ENCODE measurements at regions not wholly inside any gene's neighbourhood (a gene's known extent, or its start where the extent isn't known, plus 50 kb on each side); places are given as distances from the start of the nearest gene placed in this dataset.
"Not testable (repeated sequence)": the region's sequence is repeated elsewhere in the genome, so short reads cannot be mapped to it uniquely, and the experiment has no call there.

- no peak for DNase-seq (ENCODE audit: extremely low spot score)
- no peak for TF ChIP-seq SUZ12 (IDR thresholded peaks at IDR 0.05)
- ChIA-PET POLR2A (interaction anchor here (1.1 kb wide), 1 partner anchor 8 kb away, joined by 3 read pairs; no protein-coding TSS in a partner anchor), CTCF (no interaction called here)
Observed at GRCh38 chr1:29388170-29388569, 151.8 kb downstream of the PTPRU start.

- TF ChIP-seq FOXA1 (IDR thresholded peaks at IDR 0.05) (no peak), FOXM1 (IDR thresholded peaks at IDR 0.05; ENCODE audit: borderline replicate concordance) (no peak), ZNF384 (IDR thresholded peaks at IDR 0.05) (no peak), FOXK2 (IDR thresholded peaks at IDR 0.05) (no peak), SP1 (IDR thresholded peaks at IDR 0.05) (no peak), SUZ12 (IDR thresholded peaks at IDR 0.05) (no peak)
- ChIA-PET POLR2A (interaction anchor here (1.1 kb wide), 1 partner anchor 9 kb away, joined by 3 read pairs; no protein-coding TSS in a partner anchor), CTCF (no interaction called here)
- no peak for DNase-seq (ENCODE audit: extremely low spot score)
Observed at GRCh38 chr1:29387210-29387609, 150.9 kb downstream of the PTPRU start.

- CTCF ChIA-PET; DNase-seq (ENCODE audit: extremely low spot score); POLR2A ChIA-PET: not testable (repeated sequence)
Observed at GRCh38 chr1:29386453-29386852, 150.1 kb downstream of the PTPRU start.

- CTCF ChIA-PET = no interaction called here
- TF ChIP-seq ZNF384 (IDR thresholded peaks at IDR 0.05) (no peak), FOXA1 (IDR thresholded peaks at IDR 0.05) (no peak), CTBP1 (IDR thresholded peaks at IDR 0.05; ENCODE audit: borderline replicate concordance) (no peak), ARNT (IDR thresholded peaks at IDR 0.05) (no peak), HDGF (IDR thresholded peaks at IDR 0.05; ENCODE audit: borderline replicate concordance) (no peak), BHLHE40 (IDR thresholded peaks at IDR 0.05; ENCODE audit: borderline replicate concordance) (no peak), TARDBP (IDR thresholded peaks at IDR 0.05) (no peak), NFRKB (IDR thresholded peaks at IDR 0.05) (no peak), FOXK2 (IDR thresholded peaks at IDR 0.05) (no peak), FOXM1 (IDR thresholded peaks at IDR 0.05; ENCODE audit: borderline replicate concordance) (no peak), LEF1 (IDR thresholded peaks at IDR 0.05; ENCODE audit: borderline replicate concordance) (no peak), SP1 (IDR thresholded peaks at IDR 0.05) (no peak), ELF4 (IDR thresholded peaks at IDR 0.05) (no peak), PKNOX1 (IDR thresholded peaks at IDR 0.05) (no peak), L3MBTL2 (conservative IDR thresholded peaks at IDR 0.05) (no peak), SUZ12 (IDR thresholded peaks at IDR 0.05) (no peak)
- POLR2A ChIA-PET = no interaction called here
- DNase-seq (ENCODE audit: extremely low spot score) = no peak
Observed at GRCh38 chr1:29385966-29386365, 149.6 kb downstream of the PTPRU start.

- CTCF ChIA-PET = interaction anchor here (1.0 kb wide), 1 partner anchor 11 kb away, joined by 4 read pairs; no protein-coding TSS in a partner anchor
- no peak for DNase-seq (ENCODE audit: extremely low spot score)
- POLR2A ChIA-PET = no interaction called here
Observed at GRCh38 chr1:29384496-29385015, 148.2 kb downstream of the PTPRU start.

GRCh38 chr1:29383746-29384371 lies 147.5 kb downstream of the PTPRU start:
- CTCF ChIA-PET = no interaction called here
- TF ChIP-seq FOXM1 (IDR thresholded peaks at IDR 0.05; ENCODE audit: borderline replicate concordance) = no peak
- TF ChIP-seq LEF1 (IDR thresholded peaks at IDR 0.05; ENCODE audit: borderline replicate concordance) = no peak
- TF ChIP-seq FOXK2 (IDR thresholded peaks at IDR 0.05) = no peak
- no peak for TF ChIP-seq NFRKB (IDR thresholded peaks at IDR 0.05)
- TF ChIP-seq SUZ12 (IDR thresholded peaks at IDR 0.05) = no peak
- no peak for TF ChIP-seq HDGF (IDR thresholded peaks at IDR 0.05; ENCODE audit: borderline replicate concordance)
- TF ChIP-seq PKNOX1 (IDR thresholded peaks at IDR 0.05) = no peak
- TF ChIP-seq TARDBP (IDR thresholded peaks at IDR 0.05) = no peak
- TF ChIP-seq ELF4 (IDR thresholded peaks at IDR 0.05) = no peak
- TF ChIP-seq ARNT (IDR thresholded peaks at IDR 0.05) = no peak
- no peak for TF ChIP-seq FOXA1 (IDR thresholded peaks at IDR 0.05)
- no peak for TF ChIP-seq CTBP1 (IDR thresholded peaks at IDR 0.05; ENCODE audit: borderline replicate concordance)
- DNase-seq (ENCODE audit: extremely low spot score) = no peak
- POLR2A ChIA-PET = no interaction called here

More at GRCh38 chr1:29384496-29385015, 148.2 kb downstream of the PTPRU start:
- TF ChIP-seq ARNT (IDR thresholded peaks at IDR 0.05) (no peak), FOXM1 (IDR thresholded peaks at IDR 0.05; ENCODE audit: borderline replicate concordance) (no peak), CTBP1 (IDR thresholded peaks at IDR 0.05; ENCODE audit: borderline replicate concordance) (no peak), ELF4 (IDR thresholded peaks at IDR 0.05) (no peak), HDGF (IDR thresholded peaks at IDR 0.05; ENCODE audit: borderline replicate concordance) (no peak), PKNOX1 (IDR thresholded peaks at IDR 0.05) (no peak), LEF1 (IDR thresholded peaks at IDR 0.05; ENCODE audit: borderline replicate concordance) (no peak), SP1 (IDR thresholded peaks at IDR 0.05) (no peak), FOXK2 (IDR thresholded peaks at IDR 0.05) (no peak)
